MCF 10A (cell line): ENCODE measurements at regions not wholly inside any gene's neighbourhood (a gene's known extent, or its start where the extent isn't known, plus 50 kb on each side); places are given as distances from the start of the nearest gene placed in this dataset.

ENCODE experiments used
- BruUV-seq: library from RNA; stranded (reverse); fragments of 400-500 nt; replicated peaks from 2 replicates; lab custom pipeline; 2021; lab: Mats Ljungman, UMichigan
- CTCF ChIA-PET: fragments of 300-600 bp; sonication (Branson Sonifier 250); formaldehyde crosslinking; extraction: SDS; loops from one replicate; lab custom pipeline; 2021; ENCODE audit warnings: antibody characterized with exemption, inconsistent platforms; lab: Yijun Ruan, JAX
- POLR2A ChIA-PET: fragments of 300-600, 350-650 bp; sonication (Branson Sonifier 250); formaldehyde crosslinking; extraction: SDS; loops from one replicate; lab custom pipeline; 2020; ENCODE audit warnings: antibody characterized with exemption, inconsistent platforms; lab: Yijun Ruan, JAX
- DNase-seq: peaks from one replicate; pipeline ENCODE4 v3.0.0-alpha.2; 2018; ENCODE audit not compliant: unreplicated experiment
- H3K27ac Mint-ChIP-seq: one replicate; pipeline ENCODE4 v1.8.0; 2022; ENCODE audit warnings: mild to moderate bottlenecking, low read depth, mixed read lengths; ENCODE audit not compliant: unreplicated experiment
- H3K27me3 Mint-ChIP-seq: one replicate; pipeline ENCODE4 v1.8.0; 2022; ENCODE audit warnings: mixed read lengths; ENCODE audit not compliant: insufficient read depth, unreplicated experiment
- H3K36me3 Mint-ChIP-seq: one replicate; pipeline ENCODE4 v1.8.0; 2022; ENCODE audit warnings: mild to moderate bottlenecking, moderate library complexity, mixed read lengths; ENCODE audit not compliant: insufficient read depth, unreplicated experiment
- H3K4me1 Mint-ChIP-seq: one replicate; pipeline ENCODE4 v1.8.0; 2022; ENCODE audit warnings: mixed read lengths; ENCODE audit not compliant: insufficient read depth, unreplicated experiment
- H3K4me3 Mint-ChIP-seq: one replicate; pipeline ENCODE4 v1.8.0; 2022; ENCODE audit warnings: mild to moderate bottlenecking, moderate library complexity, mixed read lengths; ENCODE audit not compliant: unreplicated experiment
- H3K9me3 Mint-ChIP-seq: one replicate; pipeline ENCODE4 v1.8.0; 2022; ENCODE audit warnings: mixed read lengths; ENCODE audit not compliant: unreplicated experiment
- intact Hi-C: fragments of 100-400 bp; cut with micrococcal nuclease; formaldehyde crosslinking; loops from 2 replicates; pipeline ENCODE4 v1.14.1; 2022
- TF ChIP-seq, protein P1 (sequence below): fragments of 200-600 bp; IDR thresholded peaks from one replicate; pipeline ENCODE4 v1.8.0; 2022; ENCODE audit warnings: antibody characterized with exemption, mild to moderate bottlenecking; ENCODE audit not compliant: unreplicated experiment

DNA sequence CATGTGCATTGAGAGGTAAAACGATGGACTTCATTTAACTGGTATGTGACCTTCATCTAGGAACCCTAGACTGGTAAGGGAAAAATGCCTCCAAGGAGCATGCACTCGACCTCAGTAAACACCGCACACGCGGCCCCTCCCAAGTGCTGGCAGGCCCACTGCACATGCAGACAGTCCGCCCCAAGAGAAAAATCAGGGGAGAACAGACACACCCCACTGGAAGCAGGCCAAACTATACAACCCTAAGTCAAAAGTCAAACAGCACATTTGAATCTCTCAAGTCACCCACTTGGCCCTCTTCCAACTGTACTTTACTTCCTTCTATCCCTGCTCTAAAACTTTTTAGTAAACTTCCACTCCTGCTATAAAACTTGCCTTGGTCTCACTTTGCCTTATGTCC is 250.1 kb upstream of the HES1 start:
- peak; percentile 65 for DNase-seq
- TF ChIP-seq, protein P1, sequence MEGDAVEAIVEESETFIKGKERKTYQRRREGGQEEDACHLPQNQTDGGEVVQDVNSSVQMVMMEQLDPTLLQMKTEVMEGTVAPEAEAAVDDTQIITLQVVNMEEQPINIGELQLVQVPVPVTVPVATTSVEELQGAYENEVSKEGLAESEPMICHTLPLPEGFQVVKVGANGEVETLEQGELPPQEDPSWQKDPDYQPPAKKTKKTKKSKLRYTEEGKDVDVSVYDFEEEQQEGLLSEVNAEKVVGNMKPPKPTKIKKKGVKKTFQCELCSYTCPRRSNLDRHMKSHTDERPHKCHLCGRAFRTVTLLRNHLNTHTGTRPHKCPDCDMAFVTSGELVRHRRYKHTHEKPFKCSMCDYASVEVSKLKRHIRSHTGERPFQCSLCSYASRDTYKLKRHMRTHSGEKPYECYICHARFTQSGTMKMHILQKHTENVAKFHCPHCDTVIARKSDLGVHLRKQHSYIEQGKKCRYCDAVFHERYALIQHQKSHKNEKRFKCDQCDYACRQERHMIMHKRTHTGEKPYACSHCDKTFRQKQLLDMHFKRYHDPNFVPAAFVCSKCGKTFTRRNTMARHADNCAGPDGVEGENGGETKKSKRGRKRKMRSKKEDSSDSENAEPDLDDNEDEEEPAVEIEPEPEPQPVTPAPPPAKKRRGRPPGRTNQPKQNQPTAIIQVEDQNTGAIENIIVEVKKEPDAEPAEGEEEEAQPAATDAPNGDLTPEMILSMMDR: no peak
- H3K4me1 Mint-ChIP-seq: peaks cover 29% of the 10 kb centered on the region

DNA sequence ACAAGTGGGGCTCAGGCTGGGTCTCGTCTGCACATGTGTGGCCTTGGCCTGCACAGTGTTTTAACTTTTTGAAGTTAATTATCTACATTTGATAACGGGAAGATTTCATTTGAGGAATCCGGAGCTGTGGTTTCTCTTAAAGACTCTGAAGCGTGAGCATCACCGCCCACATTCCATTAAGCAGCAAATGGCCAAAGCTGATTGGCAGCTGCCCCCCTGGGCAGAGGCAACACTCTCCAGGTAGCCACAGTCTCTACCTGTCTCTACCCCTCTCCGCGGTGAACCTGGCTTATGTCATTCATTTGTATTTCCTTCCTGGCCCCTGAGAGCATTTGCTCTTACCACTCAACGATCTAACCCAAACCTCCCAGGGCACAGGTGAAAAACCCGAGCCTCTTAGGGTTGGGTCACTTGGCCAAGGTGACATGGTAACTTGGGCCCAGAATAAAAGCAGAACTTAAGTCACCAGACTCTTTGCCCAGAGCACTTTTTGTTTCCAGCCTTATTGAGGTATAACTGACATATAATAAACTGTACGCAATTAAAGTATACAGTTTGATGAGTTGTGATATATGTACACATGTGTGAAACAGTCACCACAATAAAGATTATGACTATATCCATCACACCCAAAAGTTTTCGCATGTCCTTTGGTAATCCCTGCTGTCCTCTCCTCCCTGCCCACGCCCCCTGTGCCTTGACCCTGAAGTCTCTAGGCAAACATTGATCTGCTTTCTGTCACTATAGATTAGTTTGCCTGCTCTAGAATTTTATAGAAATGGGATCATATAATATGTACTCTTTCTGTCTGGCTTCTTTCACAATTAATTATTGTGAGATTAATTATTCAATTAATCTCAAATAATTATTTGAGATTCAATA is 245.7 kb upstream of the HES1 start:
- no peak overlapping the region for H3K4me3 Mint-ChIP-seq
- ChIA-PET POLR2A (interaction anchor here (0.5 kb wide), 1 partner anchor 13 kb away, joined by 3 read pairs; no protein-coding TSS in a partner anchor), CTCF (no interaction called here)
- intact Hi-C loops: no loop called here
- H3K27me3 Mint-ChIP-seq: no peaks in the 10 kb centered on the region
- TF ChIP-seq, protein P1: no peak
- no peaks in the 10 kb centered on the region for H3K9me3 Mint-ChIP-seq
- no peak overlapping the region for H3K27ac Mint-ChIP-seq
- no peak for DNase-seq
- no peaks in the 10 kb centered on the region for H3K36me3 Mint-ChIP-seq
- BruUV-seq: no TSS peak
- peaks cover 6% of the 10 kb centered on the region for H3K4me1 Mint-ChIP-seq

More for the DNA sequence above, 250.1 kb upstream of the HES1 start:
- intact Hi-C loops: no loop called here
- H3K36me3 Mint-ChIP-seq: no peaks in the 10 kb centered on the region
- peak overlapping the region; percentile 24 for H3K27ac Mint-ChIP-seq
- ChIA-PET CTCF (interaction anchor here (0.7 kb wide), 1 partner anchor 104 kb away, joined by 3 read pairs; no protein-coding TSS in a partner anchor), POLR2A (no interaction called here)
- no TSS peak for BruUV-seq
- H3K9me3 Mint-ChIP-seq: no peaks in the 10 kb centered on the region
- H3K27me3 Mint-ChIP-seq: no peaks in the 10 kb centered on the region
- no peak overlapping the region for H3K4me3 Mint-ChIP-seq

DNA sequence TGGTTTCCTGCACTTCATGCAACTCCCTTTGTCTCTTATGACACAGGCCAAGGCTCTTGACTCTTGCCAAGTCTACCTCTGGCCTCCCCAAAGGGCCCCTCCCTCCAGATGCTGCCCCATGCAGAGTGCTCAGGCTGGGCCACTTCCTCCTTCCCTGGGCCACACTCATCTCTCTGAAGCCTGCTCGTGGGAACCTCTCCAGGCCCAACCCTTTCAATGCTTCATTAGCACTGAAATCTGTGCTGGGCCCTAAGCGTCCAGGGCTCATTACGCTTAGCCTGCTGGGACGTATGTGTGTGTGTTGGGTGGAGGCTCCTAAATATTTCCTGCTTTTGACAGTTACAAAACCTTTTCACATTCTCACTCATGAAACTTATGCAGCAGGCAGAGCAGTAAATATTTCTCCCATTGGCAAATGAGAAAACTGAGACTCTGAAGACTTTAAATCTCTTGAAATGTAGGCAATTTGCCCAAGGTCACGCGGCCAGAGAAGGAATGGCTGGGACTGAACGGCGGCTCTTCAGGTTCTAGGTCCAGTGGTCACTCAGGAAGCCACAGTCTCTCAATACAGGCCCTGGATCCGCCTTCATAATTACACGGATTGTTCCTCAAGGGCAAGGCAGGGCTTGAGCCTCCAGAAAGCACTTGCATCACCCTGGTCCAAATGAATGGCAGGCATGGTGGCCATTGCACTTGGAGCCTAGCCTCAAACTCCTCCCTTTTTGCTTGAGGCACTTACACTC is 241.7 kb upstream of the HES1 start:
- CTCF ChIA-PET: no interaction called here
- no peak for DNase-seq
- peaks cover 11% of the 10 kb centered on the region for H3K4me1 Mint-ChIP-seq

More for the DNA sequence above, 241.7 kb upstream of the HES1 start:
- no peaks in the 10 kb centered on the region for H3K9me3 Mint-ChIP-seq
- TF ChIP-seq, protein P1: no peak
- BruUV-seq: no TSS peak
- H3K27me3 Mint-ChIP-seq: no peaks in the 10 kb centered on the region
- no peak overlapping the region for H3K27ac Mint-ChIP-seq
- H3K36me3 Mint-ChIP-seq: no peaks in the 10 kb centered on the region
- POLR2A ChIA-PET: no interaction called here
- no peak overlapping the region for H3K4me3 Mint-ChIP-seq
- intact Hi-C loops: no loop called here
